ENCODE measurements at regions not wholly inside any gene's neighbourhood (a gene's known extent, or its start where the extent isn't known, plus 50 kb on each side); places are given as distances from the start of the nearest gene placed in this dataset.

DNA sequence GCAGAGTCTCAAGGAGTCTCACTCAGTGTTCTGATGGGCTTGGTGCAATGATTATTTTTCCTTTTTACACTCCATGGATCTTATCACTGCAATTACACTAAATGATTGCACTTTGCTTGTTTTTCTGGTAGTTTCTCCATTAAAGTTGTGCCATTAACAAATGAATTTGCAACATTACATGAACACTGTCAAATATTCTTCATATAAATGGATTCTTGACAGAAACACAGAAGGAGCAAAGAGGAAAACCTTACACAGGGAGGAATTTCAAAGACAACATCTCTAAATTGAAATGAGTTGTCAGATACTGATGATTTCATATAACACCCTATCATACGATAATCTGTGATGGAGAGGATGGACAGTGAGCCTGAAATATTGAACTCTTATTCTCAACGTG, 65.4 kb upstream of the CHST9 start:
- intact Hi-C loops (cut with DNase I; ENCODE audit: low total_unique reads) = no loop called here
- TF ChIP-seq POLR2A (IDR thresholded peaks at IDR 0.05) = no peak
- TF ChIP-seq EP300 (IDR thresholded peaks at IDR 0.05; ENCODE audit: low read depth) = no peak
- no peak for TF ChIP-seq POLR2AphosphoS5 (IDR thresholded peaks at IDR 0.05)
- TF ChIP-seq, protein P1, sequence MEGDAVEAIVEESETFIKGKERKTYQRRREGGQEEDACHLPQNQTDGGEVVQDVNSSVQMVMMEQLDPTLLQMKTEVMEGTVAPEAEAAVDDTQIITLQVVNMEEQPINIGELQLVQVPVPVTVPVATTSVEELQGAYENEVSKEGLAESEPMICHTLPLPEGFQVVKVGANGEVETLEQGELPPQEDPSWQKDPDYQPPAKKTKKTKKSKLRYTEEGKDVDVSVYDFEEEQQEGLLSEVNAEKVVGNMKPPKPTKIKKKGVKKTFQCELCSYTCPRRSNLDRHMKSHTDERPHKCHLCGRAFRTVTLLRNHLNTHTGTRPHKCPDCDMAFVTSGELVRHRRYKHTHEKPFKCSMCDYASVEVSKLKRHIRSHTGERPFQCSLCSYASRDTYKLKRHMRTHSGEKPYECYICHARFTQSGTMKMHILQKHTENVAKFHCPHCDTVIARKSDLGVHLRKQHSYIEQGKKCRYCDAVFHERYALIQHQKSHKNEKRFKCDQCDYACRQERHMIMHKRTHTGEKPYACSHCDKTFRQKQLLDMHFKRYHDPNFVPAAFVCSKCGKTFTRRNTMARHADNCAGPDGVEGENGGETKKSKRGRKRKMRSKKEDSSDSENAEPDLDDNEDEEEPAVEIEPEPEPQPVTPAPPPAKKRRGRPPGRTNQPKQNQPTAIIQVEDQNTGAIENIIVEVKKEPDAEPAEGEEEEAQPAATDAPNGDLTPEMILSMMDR (IDR thresholded peaks at IDR 0.05) = no peak
- in situ Hi-C loops (cut with MboI; ENCODE audit: low pct_ligation_motif_present in 1 of 4, low pct_unique_long_range_greater_than_20kb in 1 of 4, low sequenced_read_pairs in 3 of 4) = no loop called here

DNA sequence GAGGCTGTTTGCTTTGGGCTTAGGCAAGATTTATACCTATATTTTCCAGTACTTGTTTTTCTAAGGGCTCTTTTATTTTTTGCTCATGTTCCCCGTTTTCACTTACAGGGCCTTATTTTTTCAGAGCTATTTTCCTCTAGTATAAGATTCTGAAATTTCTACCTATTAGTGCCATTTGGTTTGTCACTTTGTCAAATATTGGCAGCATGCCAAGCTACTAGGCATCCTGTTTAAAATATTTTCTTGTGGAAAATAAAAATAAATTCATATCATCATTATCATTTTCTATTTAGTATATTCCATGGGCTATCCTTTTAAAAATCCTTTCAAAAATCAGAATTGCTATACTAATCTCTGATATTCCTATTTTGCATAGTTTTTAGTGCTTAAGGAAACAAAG, 64.8 kb upstream of the CHST9 start:
- in situ Hi-C loops (cut with MboI; ENCODE audit: low pct_ligation_motif_present in 1 of 4, low pct_unique_long_range_greater_than_20kb in 1 of 4, low sequenced_read_pairs in 3 of 4) = loop anchor here in 2 of 4 donors (25.0 kb wide), 1 partner anchor 113 kb away; no protein-coding TSS in a partner anchor
- DNase-seq = no peak
- no peaks in the 10 kb centered on the region for H3K27me3 ChIP-seq
- H3K27ac ChIP-seq = no peak overlapping the region
- H3K4me3 ChIP-seq = no peak overlapping the region
- 77 to 83% methylated on average over 1 of the region's 1 CpG for WGBS, 2 donors (ENCODE audit: low coverage in 1 of 2)
- no peaks in the 10 kb centered on the region for H3K36me3 ChIP-seq
- H3K4me1 ChIP-seq = no peaks in the 10 kb centered on the region
- intact Hi-C loops (cut with DNase I; ENCODE audit: low total_unique reads) = no loop called here
- TF ChIP-seq POLR2A (IDR thresholded peaks at IDR 0.05) = no peak
- TF ChIP-seq, protein P1 (IDR thresholded peaks at IDR 0.05) = no peak
- no peak for TF ChIP-seq EP300 (IDR thresholded peaks at IDR 0.05; ENCODE audit: low read depth)
- TF ChIP-seq POLR2AphosphoS5 (IDR thresholded peaks at IDR 0.05) = no peak
- no peaks in the 10 kb centered on the region for H3K9me3 ChIP-seq

More for the DNA sequence above, 65.4 kb upstream of the CHST9 start:
- DNase-seq = no peak
- Histone ChIP-seq H3K27me3 (no peaks in the 10 kb centered on the region), H3K9me3 (no peaks in the 10 kb centered on the region), H3K27ac (no peak overlapping the region), H3K4me1 (no peaks in the 10 kb centered on the region), H3K4me3 (no peak overlapping the region), H3K36me3 (no peaks in the 10 kb centered on the region)
- 79 to 95% methylated on average over 2 of the region's 2 CpGs for WGBS, 2 donors (ENCODE audit: low coverage in 1 of 2)

DNA sequence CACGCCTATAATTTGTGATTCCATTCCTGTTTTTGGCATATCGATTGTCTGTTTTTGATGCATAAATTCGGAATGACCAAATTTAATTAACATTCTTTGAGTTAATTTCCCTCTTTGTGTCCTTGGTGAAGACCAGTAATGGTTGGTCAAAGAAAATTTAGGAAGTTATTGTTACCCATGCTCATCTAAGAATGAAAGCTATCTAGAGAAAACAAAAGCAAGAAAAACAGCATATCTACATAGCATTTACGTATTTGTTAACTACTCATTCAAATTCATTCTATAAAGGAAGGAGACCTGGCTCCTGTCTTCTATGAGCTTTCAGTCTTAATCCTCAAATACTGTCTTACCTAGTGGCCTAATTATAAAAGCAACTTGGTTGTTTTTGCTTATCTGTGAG, 59.2 kb upstream of the CHST9 start:
- WGBS, 2 donors (ENCODE audit: low coverage in 1 of 2) = 78 to 84% methylated on average over 4 of the region's 4 CpGs
- DNase-seq = no peak
- intact Hi-C loops (cut with DNase I; ENCODE audit: low total_unique reads) = no loop called here
- H3K27me3 ChIP-seq = no peaks in the 10 kb centered on the region
- in situ Hi-C loops (cut with MboI; ENCODE audit: low pct_ligation_motif_present in 1 of 4, low pct_unique_long_range_greater_than_20kb in 1 of 4, low sequenced_read_pairs in 3 of 4) = loop anchor here in 2 of 4 donors (25.0 kb wide), 1 partner anchor 107 kb away; no protein-coding TSS in a partner anchor
- no peak overlapping the region for H3K27ac ChIP-seq
- no peak overlapping the region for H3K4me3 ChIP-seq
- H3K9me3 ChIP-seq = no peaks in the 10 kb centered on the region
- H3K36me3 ChIP-seq = no peaks in the 10 kb centered on the region
- no peak for TF ChIP-seq POLR2A (IDR thresholded peaks at IDR 0.05)
- no peak for TF ChIP-seq EP300 (IDR thresholded peaks at IDR 0.05; ENCODE audit: low read depth)
- TF ChIP-seq, protein P1 (IDR thresholded peaks at IDR 0.05) = no peak
- TF ChIP-seq POLR2AphosphoS5 (IDR thresholded peaks at IDR 0.05) = no peak
- no peaks in the 10 kb centered on the region for H3K4me1 ChIP-seq

- Histone ChIP-seq H3K4me1 (no peaks in the 10 kb centered on the region), H3K27me3 (no peaks in the 10 kb centered on the region), H3K4me3 (no peak overlapping the region), H3K36me3 (no peaks in the 10 kb centered on the region), H3K9me3 (no peaks in the 10 kb centered on the region), H3K27ac (no peak overlapping the region)
- WGBS, 2 donors (ENCODE audit: low coverage in 1 of 2) = 51 to 75% methylated on average over 4 of the region's 5 CpGs
- in situ Hi-C loops (cut with MboI; ENCODE audit: low pct_ligation_motif_present in 1 of 4, low pct_unique_long_range_greater_than_20kb in 1 of 4, low sequenced_read_pairs in 3 of 4) = loop anchor here in 2 of 4 donors (25.0 kb wide), 1 partner anchor 105 kb away; no protein-coding TSS in a partner anchor
- intact Hi-C loops (cut with DNase I; ENCODE audit: low total_unique reads) = no loop called here
- DNase-seq = no peak
- TF ChIP-seq, protein P1 (IDR thresholded peaks at IDR 0.05) = no peak
- TF ChIP-seq POLR2AphosphoS5 (IDR thresholded peaks at IDR 0.05) = no peak
- TF ChIP-seq EP300 (IDR thresholded peaks at IDR 0.05; ENCODE audit: low read depth) = no peak
- no peak for TF ChIP-seq POLR2A (IDR thresholded peaks at IDR 0.05)
These were observed 57.4 kb upstream of the CHST9 start for GRCh38 chr18:27242392-27243047.
